Nephron progenitor cell (in vitro differentiated cells): ENCODE measurements at regions not wholly inside any gene's neighbourhood (a gene's known extent, or its start where the extent isn't known, plus 50 kb on each side); places are given as distances from the start of the nearest gene placed in this dataset.
A peak's percentile ranks its signal among the peaks of the same experiment; 100 is the strongest.

Source experiments
- DNase-seq: peaks from one replicate; pipeline ENCODE4 v3.0.0; 2021
- H3K27ac Mint-ChIP-seq: 2 replicates; pipeline ENCODE4 v1.8.0; 2021; ENCODE audit warnings: mild to moderate bottlenecking, moderate library complexity, mixed read lengths
- H3K27me3 Mint-ChIP-seq: 2 replicates; pipeline ENCODE4 v1.8.0; 2021; ENCODE audit warnings: mild to moderate bottlenecking, low read depth, mixed read lengths; ENCODE audit not compliant: poor library complexity
- H3K36me3 Mint-ChIP-seq: 2 replicates; pipeline ENCODE4 v1.8.0; 2021; ENCODE audit warnings: low read depth, mixed read lengths
- H3K4me1 Mint-ChIP-seq: 2 replicates; pipeline ENCODE4 v1.8.0; 2021; ENCODE audit warnings: mixed read lengths
- H3K4me3 Mint-ChIP-seq: 2 replicates; pipeline ENCODE4 v1.8.0; 2021; ENCODE audit warnings: mild to moderate bottlenecking, moderate library complexity, mixed read lengths
- H3K9me3 Mint-ChIP-seq: 2 replicates; pipeline ENCODE4 v1.8.0; 2021; ENCODE audit warnings: mild to moderate bottlenecking, moderate library complexity, mixed read lengths
- TF ChIP-seq, protein P1 (sequence below): fragments of 200-600 bp; sonication (generic); IDR thresholded peaks from 2 replicates; pipeline ENCODE4 v1.5.0; 2021; ENCODE audit warnings: antibody characterized with exemption

- Mint-ChIP-seq H3K9me3 (peaks cover 3% of the 10 kb centered on the region), H3K27me3 (no peaks in the 10 kb centered on the region), H3K4me3 (peak overlapping the region; percentile 61), H3K36me3 (peaks cover 2% of the 10 kb centered on the region), H3K4me1 (peaks cover 69% of the 10 kb centered on the region), H3K27ac (peak overlapping the region; percentile 96)
- peak; percentile 30 for DNase-seq
- TF ChIP-seq, protein P1, sequence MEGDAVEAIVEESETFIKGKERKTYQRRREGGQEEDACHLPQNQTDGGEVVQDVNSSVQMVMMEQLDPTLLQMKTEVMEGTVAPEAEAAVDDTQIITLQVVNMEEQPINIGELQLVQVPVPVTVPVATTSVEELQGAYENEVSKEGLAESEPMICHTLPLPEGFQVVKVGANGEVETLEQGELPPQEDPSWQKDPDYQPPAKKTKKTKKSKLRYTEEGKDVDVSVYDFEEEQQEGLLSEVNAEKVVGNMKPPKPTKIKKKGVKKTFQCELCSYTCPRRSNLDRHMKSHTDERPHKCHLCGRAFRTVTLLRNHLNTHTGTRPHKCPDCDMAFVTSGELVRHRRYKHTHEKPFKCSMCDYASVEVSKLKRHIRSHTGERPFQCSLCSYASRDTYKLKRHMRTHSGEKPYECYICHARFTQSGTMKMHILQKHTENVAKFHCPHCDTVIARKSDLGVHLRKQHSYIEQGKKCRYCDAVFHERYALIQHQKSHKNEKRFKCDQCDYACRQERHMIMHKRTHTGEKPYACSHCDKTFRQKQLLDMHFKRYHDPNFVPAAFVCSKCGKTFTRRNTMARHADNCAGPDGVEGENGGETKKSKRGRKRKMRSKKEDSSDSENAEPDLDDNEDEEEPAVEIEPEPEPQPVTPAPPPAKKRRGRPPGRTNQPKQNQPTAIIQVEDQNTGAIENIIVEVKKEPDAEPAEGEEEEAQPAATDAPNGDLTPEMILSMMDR, result no peak
Observed at GRCh38 chr3:159852821-159853505, 135.7 kb upstream of the IL12A start.

DNA sequence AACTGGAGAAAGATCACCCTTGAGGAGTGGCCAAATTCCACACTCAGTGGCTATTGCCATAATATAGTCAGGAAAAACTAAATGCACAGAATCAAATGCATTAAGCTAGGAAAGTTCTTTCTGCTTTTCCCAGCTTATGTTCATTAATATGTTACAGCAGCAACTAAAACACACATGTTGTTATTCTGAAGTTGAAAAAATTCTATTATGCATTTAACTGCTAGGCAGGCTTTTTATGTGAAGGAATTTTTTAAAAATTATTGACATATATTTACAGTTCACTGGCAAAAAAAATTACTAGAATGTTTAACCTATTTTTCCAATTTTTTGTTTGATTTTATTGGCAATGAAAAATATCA, 135.2 kb upstream of the IL12A start:
- DNase-seq, result no peak
- H3K9me3 Mint-ChIP-seq, result no peaks in the 10 kb centered on the region
- H3K4me3 Mint-ChIP-seq, result peak overlapping the region; percentile 61
- peaks cover 73% of the 10 kb centered on the region for H3K4me1 Mint-ChIP-seq
- no peaks in the 10 kb centered on the region for H3K27me3 Mint-ChIP-seq
- H3K36me3 Mint-ChIP-seq, result no peaks in the 10 kb centered on the region
- peak overlapping the region; percentile 96 for H3K27ac Mint-ChIP-seq
- TF ChIP-seq, protein P1, result no peak

GRCh38 chr3:159854500-159855124, 134.0 kb upstream of the IL12A start:
- DNase-seq, result no peak
- Mint-ChIP-seq H3K4me3 (peak overlapping the region; percentile 43), H3K27ac (peak overlapping the region; percentile 94), H3K36me3 (no peaks in the 10 kb centered on the region), H3K9me3 (no peaks in the 10 kb centered on the region), H3K27me3 (no peaks in the 10 kb centered on the region), H3K4me1 (peaks cover 79% of the 10 kb centered on the region)
- TF ChIP-seq, protein P1, result no peak

DNA sequence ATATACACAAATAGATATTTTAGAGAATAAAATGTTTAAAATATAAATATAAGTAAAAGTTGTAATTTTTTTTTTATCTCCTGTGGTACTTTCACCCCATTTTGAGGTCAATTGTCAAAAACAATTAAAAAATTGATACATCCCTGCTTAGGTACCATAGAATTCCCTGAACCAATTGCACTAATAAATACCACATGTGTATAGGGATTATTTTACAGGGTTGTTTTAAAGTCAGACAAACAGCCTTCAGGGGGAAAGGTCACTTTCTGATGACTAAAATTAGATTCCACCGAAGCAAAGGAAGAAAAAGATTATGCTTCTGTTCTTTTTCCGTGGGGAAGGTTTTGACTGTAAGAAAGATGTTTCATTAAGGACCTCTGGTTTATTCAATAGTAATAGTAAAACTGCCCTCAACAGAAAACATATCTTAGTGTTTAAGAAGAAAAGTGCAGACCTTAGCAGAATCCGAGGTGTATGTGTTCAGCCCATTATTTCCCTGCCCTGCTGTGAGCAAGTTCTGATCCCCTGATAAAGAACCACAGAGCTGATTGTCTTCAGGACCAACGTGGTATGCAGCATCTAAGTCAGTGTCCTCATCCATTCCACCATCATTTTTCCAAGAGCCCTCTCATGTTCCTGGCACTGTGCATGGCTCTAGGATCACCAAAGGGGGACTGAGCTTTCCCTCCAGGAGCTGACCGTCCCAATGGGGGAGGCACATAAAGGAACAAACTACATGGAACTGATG, 132.9 kb upstream of the IL12A start:
- H3K36me3 Mint-ChIP-seq, result no peaks in the 10 kb centered on the region

DNA sequence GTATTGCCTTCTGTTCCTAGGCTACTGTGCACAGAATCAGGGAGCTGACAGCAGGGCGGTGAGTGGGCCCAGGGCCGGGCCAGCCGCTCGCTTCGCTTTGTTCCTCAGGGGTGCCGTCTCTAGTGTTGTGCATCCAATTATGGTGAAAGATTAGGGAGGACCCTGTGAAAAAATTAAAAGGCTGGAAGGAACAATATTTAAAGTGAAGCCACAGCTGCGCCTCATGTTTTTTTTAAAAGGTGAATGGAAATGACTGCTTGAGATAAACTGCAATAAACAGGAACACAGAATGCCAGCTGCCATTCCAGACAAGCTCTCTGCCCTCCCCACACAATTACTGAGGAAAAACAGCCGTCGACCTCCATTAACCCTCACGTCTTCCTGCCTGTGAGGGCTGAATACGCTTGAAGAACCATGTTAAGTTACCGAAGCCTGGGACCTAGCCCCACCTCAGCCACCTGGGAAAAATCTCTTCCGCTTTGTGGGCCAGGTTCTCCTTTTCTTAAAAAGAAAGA, 132.0 kb upstream of the IL12A start:
- no peaks in the 10 kb centered on the region for H3K36me3 Mint-ChIP-seq
- H3K4me3 Mint-ChIP-seq, result no peak overlapping the region
- TF ChIP-seq, protein P1, result no peak
- H3K27ac Mint-ChIP-seq, result peak overlapping the region; percentile 94
- peak; percentile 32 for DNase-seq
- H3K27me3 Mint-ChIP-seq, result no peaks in the 10 kb centered on the region
- H3K4me1 Mint-ChIP-seq, result peaks cover 95% of the 10 kb centered on the region
- H3K9me3 Mint-ChIP-seq, result no peaks in the 10 kb centered on the region

More for the DNA sequence above, 132.9 kb upstream of the IL12A start:
- no peak for DNase-seq
- peaks cover 91% of the 10 kb centered on the region for H3K4me1 Mint-ChIP-seq
- no peaks in the 10 kb centered on the region for H3K27me3 Mint-ChIP-seq
- H3K27ac Mint-ChIP-seq, result peak overlapping the region; percentile 94
- TF ChIP-seq, protein P1, result no peak
- H3K9me3 Mint-ChIP-seq, result no peaks in the 10 kb centered on the region
- peak overlapping the region; percentile 52 for H3K4me3 Mint-ChIP-seq
